GM12891 (cell line): ENCODE measurements at regions not wholly inside any gene's neighbourhood (a gene's known extent, or its start where the extent isn't known, plus 50 kb on each side); places are given as distances from the start of the nearest gene placed in this dataset.

Experiments
- DNase-seq: peaks from one replicate; pipeline ENCODE4 v3.0.0; 2011; ENCODE audit warnings: low spot score; ENCODE audit not compliant: insufficient read length
- FAIRE-seq: peaks from 2 replicates; lab custom pipeline; 2011; peaks lifted over from hg19 to GRCh38; lab: Jason Lieb, UNC
- PAX5 ChIP-seq: IDR thresholded peaks from 2 replicates; pipeline ENCODE4 v1.6.1; 2011; ENCODE audit warnings: low read length, moderate library complexity, mild to moderate bottlenecking; ENCODE audit not compliant: insufficient read depth, severe bottlenecking
- POLR2A ChIP-seq: IDR thresholded peaks from 2 replicates; pipeline ENCODE4 v1.6.1; 2011; ENCODE audit warnings: low read depth, low read length, control low read depth
- POLR2AphosphoS5 ChIP-seq: IDR thresholded peaks from 2 replicates; pipeline ENCODE4 v1.6.1; 2011; ENCODE audit warnings: low read depth, low read length, control low read depth
- POU2F2 ChIP-seq: IDR thresholded peaks from 2 replicates; pipeline ENCODE4 v1.6.1; 2011; ENCODE audit warnings: low read depth, mild to moderate bottlenecking, control low read depth, low read length, moderate library complexity
- SPI1 ChIP-seq: IDR thresholded peaks from 2 replicates; pipeline ENCODE4 v1.6.1; 2011; ENCODE audit warnings: low read depth, low read length, control low read depth
- TAF1 ChIP-seq: IDR thresholded peaks from 2 replicates; pipeline ENCODE4 v1.6.1; 2011; ENCODE audit warnings: low read depth, low read length, control low read depth

GRCh38 chr7:41047211-41047610 is 655.7 kb downstream of the INHBA start:
- TF ChIP-seq PAX5 (no peak), POU2F2 (no peak), SPI1 (no peak), TAF1 (no peak), POLR2A (no peak), POLR2AphosphoS5 (no peak)
- DNase-seq (no peak), FAIRE-seq (no peak)

GRCh38 chr7:41046776-41047175 is 656.1 kb downstream of the INHBA start:
- no peak for TF ChIP-seq POLR2A
- TF ChIP-seq POU2F2 = no peak
- no peak for TF ChIP-seq SPI1
- no peak for TF ChIP-seq TAF1
- DNase-seq (no peak), FAIRE-seq (no peak)

GRCh38 chr7:41046221-41046761 is 656.6 kb downstream of the INHBA start:
- no peak for FAIRE-seq

GRCh38 chr7:41045556-41046123 is 657.2 kb downstream of the INHBA start:
- TF ChIP-seq POLR2A (no peak), PAX5 (no peak), POU2F2 (no peak), SPI1 (no peak), POLR2AphosphoS5 (no peak), TAF1 (no peak)
- FAIRE-seq = no peak
- no peak for DNase-seq

More at GRCh38 chr7:41046221-41046761, 656.6 kb downstream of the INHBA start:
- TF ChIP-seq SPI1 (no peak), POU2F2 (no peak), POLR2AphosphoS5 (no peak), PAX5 (no peak), POLR2A (no peak)
- DNase-seq = no peak

GRCh38 chr7:41039981-41040380 is 662.9 kb downstream of the INHBA start:
- TF ChIP-seq POLR2A (no peak), PAX5 (no peak), POLR2AphosphoS5 (no peak), TAF1 (no peak), POU2F2 (no peak), SPI1 (no peak)
- DNase-seq = no peak
- FAIRE-seq = no peak

GRCh38 chr7:41039386-41039953 is 663.4 kb downstream of the INHBA start:
- TF ChIP-seq SPI1 (no peak), TAF1 (no peak), POLR2A (no peak), PAX5 (no peak)
- DNase-seq (no peak), FAIRE-seq (no peak)

- DNase-seq (no peak), FAIRE-seq (no peak)
- TF ChIP-seq POU2F2 (no peak), PAX5 (no peak), POLR2AphosphoS5 (no peak), SPI1 (no peak), POLR2A (no peak), TAF1 (no peak)
Observed at GRCh38 chr7:41038211-41038610, 664.7 kb downstream of the INHBA start.

- no peak for FAIRE-seq
- TF ChIP-seq POLR2AphosphoS5 (no peak), POLR2A (no peak), SPI1 (no peak), POU2F2 (no peak), PAX5 (no peak), TAF1 (no peak)
- no peak for DNase-seq
Observed at GRCh38 chr7:41037691-41038090, 665.2 kb downstream of the INHBA start.

- FAIRE-seq (no peak), DNase-seq (no peak)
- TF ChIP-seq PAX5 (no peak), POU2F2 (no peak), SPI1 (no peak), TAF1 (no peak), POLR2AphosphoS5 (no peak), POLR2A (no peak)
Observed at GRCh38 chr7:41035794-41036193, 667.1 kb downstream of the INHBA start.

- no peak for TF ChIP-seq TAF1
- TF ChIP-seq POU2F2 = no peak
- no peak for TF ChIP-seq POLR2A
- no peak for TF ChIP-seq PAX5
- no peak for TF ChIP-seq POLR2AphosphoS5
- TF ChIP-seq SPI1 = no peak
- FAIRE-seq (no peak), DNase-seq (no peak)
Observed at GRCh38 chr7:41033500-41033899, 669.4 kb downstream of the INHBA start.
